Neuronal stem cell (in vitro differentiated cells): ENCODE measurements at regions not wholly inside any gene's neighbourhood (a gene's known extent, or its start where the extent isn't known, plus 50 kb on each side); places are given as distances from the start of the nearest gene placed in this dataset.
"Not testable (repeated sequence)": the region's sequence is repeated elsewhere in the genome, so short reads cannot be mapped to it uniquely, and the experiment has no call there.

Experiments
- DNase-seq: peaks from one replicate; pipeline ENCODE4 v3.0.0-alpha.2; 2013; ENCODE audit warnings: low spot score
- H2AFZ ChIP-seq: one replicate; pipeline ENCODE4 v1.6.1; 2013; ENCODE audit warnings: mild to moderate bottlenecking, low read length, inconsistent platforms
- H2AK5ac ChIP-seq: 2 replicates; pipeline ENCODE4 v1.6.1; 2013; ENCODE audit warnings: low read depth, mild to moderate bottlenecking, inconsistent platforms, low read length, moderate library complexity, mixed read lengths
- H2BK120ac ChIP-seq: 2 replicates; pipeline ENCODE4 v1.6.1; 2013; ENCODE audit warnings: low read depth, mild to moderate bottlenecking, inconsistent platforms, low read length, moderate library complexity, mixed read lengths
- H2BK12ac ChIP-seq: one replicate; pipeline ENCODE4 v1.6.1; 2013; ENCODE audit warnings: low read length, inconsistent platforms
- H2BK15ac ChIP-seq: 2 replicates; pipeline ENCODE4 v1.6.1; 2013; ENCODE audit warnings: mild to moderate bottlenecking, low read length, inconsistent platforms, mixed read lengths
- H2BK5ac ChIP-seq: one replicate; pipeline ENCODE4 v1.6.1; 2013; ENCODE audit warnings: inconsistent platforms, mild to moderate bottlenecking, low read length, moderate library complexity
- H3K14ac ChIP-seq: one replicate; pipeline ENCODE4 v1.6.1; 2013; ENCODE audit warnings: low read length, inconsistent platforms
- H3K18ac ChIP-seq: 2 replicates; pipeline ENCODE4 v1.6.1; 2013; ENCODE audit warnings: low read length, inconsistent platforms
- H3K23ac ChIP-seq: 2 replicates; pipeline ENCODE4 v1.6.1; 2013; ENCODE audit warnings: low read depth, mild to moderate bottlenecking, mixed read lengths, low read length, inconsistent platforms; ENCODE audit not compliant: poor library complexity
- H3K27ac ChIP-seq: replicated peaks from 3 replicates; pipeline ENCODE4 v1.5.1; 2013; ENCODE audit warnings: low read length, inconsistent platforms
- H3K27me3 ChIP-seq, 3 experiments: 2 replicates each; pipeline ENCODE4 v1.6.1; 2013; ENCODE audit warnings: low read length in 3 of 3, mild to moderate bottlenecking in 2 of 3, inconsistent platforms in 1 of 3, low read depth in 1 of 3, mixed read lengths in 1 of 3, moderate library complexity in 1 of 3; ENCODE audit not compliant: control insufficient read depth in 3 of 3, insufficient read depth in 3 of 3
- H3K36me3 ChIP-seq, 2 donors: replicated peaks in 1 of 2; 2 replicates each; pipeline ENCODE4 v1.6.1; 2013; ENCODE audit warnings: low read length in 2 of 2; ENCODE audit not compliant: control insufficient read depth in 2 of 2, insufficient read depth in 2 of 2
- H3K4ac ChIP-seq: 2 replicates; pipeline ENCODE4 v1.6.1; 2013; ENCODE audit warnings: inconsistent platforms, mild to moderate bottlenecking, low read length, moderate library complexity
- H3K4me1 ChIP-seq, 2 donors: 1 replicate in 1 of 2; 2 replicates in 1 of 2; pipeline ENCODE4 v1.6.1; 2013; ENCODE audit warnings: low read length in 2 of 2, low read depth in 1 of 2; ENCODE audit not compliant: control insufficient read depth in 2 of 2, insufficient read depth in 1 of 2
- H3K4me2 ChIP-seq: one replicate; pipeline ENCODE4 v1.6.1; 2013; ENCODE audit warnings: mild to moderate bottlenecking, low read length, inconsistent platforms; ENCODE audit not compliant: insufficient read depth, poor library complexity, severe bottlenecking
- H3K4me3 ChIP-seq, 2 donors: 2 replicates each; pipeline ENCODE4 v1.5.1; 2013; ENCODE audit warnings: low read length in 2 of 2, mild to moderate bottlenecking in 2 of 2, inconsistent platforms in 1 of 2, moderate library complexity in 1 of 2
- H3K79me1 ChIP-seq: one replicate; pipeline ENCODE4 v1.6.1; 2013; ENCODE audit warnings: low read depth, mild to moderate bottlenecking, inconsistent platforms, low read length, moderate library complexity
- H3K9ac ChIP-seq: one replicate; pipeline ENCODE4 v1.6.1; 2013; ENCODE audit warnings: mild to moderate bottlenecking, low read depth, low read length, inconsistent platforms; ENCODE audit not compliant: poor library complexity
- H3K9me3 ChIP-seq, 2 donors: replicated peaks in 1 of 2; 2 replicates each; pipeline versions ENCODE3 to v1.6.1; 2013; ENCODE audit warnings: low read length in 2 of 2, mild to moderate bottlenecking in 2 of 2, inconsistent platforms in 1 of 2, low read depth in 1 of 2, mixed read lengths in 1 of 2, moderate library complexity in 1 of 2; ENCODE audit not compliant: control insufficient read depth in 2 of 2, insufficient read depth in 1 of 2
- H4K8ac ChIP-seq: one replicate; pipeline ENCODE4 v1.6.1; 2013; ENCODE audit warnings: low read depth, mild to moderate bottlenecking, inconsistent platforms, low read length, moderate library complexity
- H4K91ac ChIP-seq: one replicate; pipeline ENCODE4 v1.6.1; 2013; ENCODE audit warnings: low read length, low read depth, mild to moderate bottlenecking, inconsistent platforms; ENCODE audit not compliant: poor library complexity
- WGBS, 2 donors: extraction: QIAGEN DNeasy Blood & Tissue Kit; methylation state at CpG; one replicate each; pipeline ENCODE4 v1.1.7; 2013; ENCODE audit warnings: missing lambda C conversion rate in 2 of 2, mixed read lengths in 1 of 2; ENCODE audit not compliant: insufficient read length in 2 of 2, insufficient replicate concordance in 1 of 2; ENCODE audit errors: extremely low coverage in 2 of 2; 5-methylcytosine and 5-hydroxymethylcytosine counted together

DNA sequence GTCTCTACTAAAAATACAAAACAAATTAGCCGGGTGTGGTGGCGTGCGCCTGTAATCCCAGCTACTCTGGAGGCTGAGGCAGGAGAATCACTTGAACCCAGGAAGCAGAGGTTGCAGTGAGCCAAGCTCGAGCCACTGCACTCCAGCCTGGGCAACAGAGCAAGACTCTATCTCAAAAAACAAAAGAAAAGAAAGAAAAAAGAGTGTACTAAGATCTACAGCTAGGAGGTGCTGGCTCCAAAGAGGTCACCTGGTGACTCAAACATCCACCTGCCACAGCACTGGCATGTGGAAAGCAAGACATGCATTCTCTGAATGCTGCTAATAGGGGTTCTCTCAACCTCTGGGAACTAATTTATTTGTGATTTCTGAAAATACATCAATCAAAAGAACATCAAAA is 167.5 kb upstream of the MARCKS start:
- H3K23ac ChIP-seq, H3K14ac ChIP-seq, H3K4me3 ChIP-seq, H3K4me2 ChIP-seq, H3K9ac ChIP-seq, H3K4me1 ChIP-seq, H3K27me3 ChIP-seq, H2BK12ac ChIP-seq, H2AK5ac ChIP-seq, H2BK15ac ChIP-seq, H4K91ac ChIP-seq, DNase-seq, H2AFZ ChIP-seq, H2BK120ac ChIP-seq, H3K4ac ChIP-seq, H3K18ac ChIP-seq, H2BK5ac ChIP-seq, H3K36me3 ChIP-seq, H3K27ac ChIP-seq, H3K9me3 ChIP-seq, H3K79me1 ChIP-seq, H4K8ac ChIP-seq: not testable (repeated sequence)
- WGBS, 2 donors = no CpG with 5 or more reads among the region's 4 CpGs

DNA sequence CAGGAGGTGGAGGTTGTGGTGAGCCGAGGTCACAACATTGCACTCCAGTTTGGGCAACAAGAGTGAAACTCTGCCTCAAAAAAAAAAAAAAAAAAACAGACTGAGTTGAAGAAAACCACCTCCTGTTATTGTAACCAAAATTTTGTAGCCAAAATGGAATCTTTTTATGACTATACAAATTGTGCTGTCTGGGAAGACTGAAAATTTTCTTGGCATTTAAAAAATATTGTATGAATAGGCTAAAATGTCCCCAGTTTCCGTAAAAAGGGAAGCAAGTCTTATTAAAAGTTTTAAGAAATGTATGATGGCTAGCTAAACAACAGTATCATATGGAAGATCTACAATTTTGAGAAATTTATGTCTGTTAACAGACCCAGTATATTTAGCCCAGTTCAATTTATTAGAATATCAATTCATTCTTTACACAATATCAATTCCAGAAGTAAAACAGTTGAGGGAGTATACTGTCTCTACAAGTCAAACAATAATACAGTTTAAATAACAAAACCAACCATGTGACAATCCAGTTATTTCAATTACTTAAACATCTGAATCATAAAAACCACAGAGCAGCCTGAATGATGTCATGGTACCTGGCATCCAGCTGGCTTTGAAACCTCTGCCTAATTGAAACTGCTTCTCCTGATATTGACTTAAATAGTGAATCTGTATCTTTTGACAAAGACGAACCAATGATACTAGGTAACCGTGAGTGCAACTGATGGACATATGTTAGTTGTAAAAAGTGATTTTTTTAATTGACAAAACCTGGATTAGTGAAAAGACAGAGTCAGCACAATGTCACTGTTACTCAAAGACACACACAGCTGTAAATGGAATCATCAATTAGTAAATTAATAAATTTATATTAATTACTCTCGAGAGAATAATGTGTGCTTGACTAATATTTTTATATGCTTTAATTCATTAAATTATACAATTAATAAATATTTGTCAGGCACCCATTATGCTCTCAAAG is 166.6 kb upstream of the MARCKS start:
- H3K18ac ChIP-seq = no peak overlapping the region
- H3K27ac ChIP-seq = no peak overlapping the region
- H3K4me2 ChIP-seq = no peak overlapping the region
- no peak overlapping the region for H3K4me3 ChIP-seq
- H2AFZ ChIP-seq = no peak overlapping the region
- H3K4me1 ChIP-seq = no peaks in the 10 kb centered on the region
- no peak overlapping the region for H3K9ac ChIP-seq
- no peak for DNase-seq
- WGBS, 2 donors = no CpG with 5 or more reads among the region's 5 CpGs
- H3K23ac ChIP-seq = no peak overlapping the region
- H3K14ac ChIP-seq = no peak overlapping the region
- no peaks in the 10 kb centered on the region for H3K27me3 ChIP-seq
- H2BK5ac ChIP-seq = no peak overlapping the region
- H4K91ac ChIP-seq = no peak overlapping the region
- H4K8ac ChIP-seq = no peak overlapping the region
- H2AK5ac ChIP-seq = no peak overlapping the region
- no peak overlapping the region for H2BK120ac ChIP-seq
- no peak overlapping the region for H2BK15ac ChIP-seq
- H3K4ac ChIP-seq = no peak overlapping the region
- H2BK12ac ChIP-seq = no peak overlapping the region
- no peaks in the 10 kb centered on the region for H3K9me3 ChIP-seq
- H3K79me1 ChIP-seq = no peaks in the 10 kb centered on the region
- no peaks in the 10 kb centered on the region for H3K36me3 ChIP-seq

DNA sequence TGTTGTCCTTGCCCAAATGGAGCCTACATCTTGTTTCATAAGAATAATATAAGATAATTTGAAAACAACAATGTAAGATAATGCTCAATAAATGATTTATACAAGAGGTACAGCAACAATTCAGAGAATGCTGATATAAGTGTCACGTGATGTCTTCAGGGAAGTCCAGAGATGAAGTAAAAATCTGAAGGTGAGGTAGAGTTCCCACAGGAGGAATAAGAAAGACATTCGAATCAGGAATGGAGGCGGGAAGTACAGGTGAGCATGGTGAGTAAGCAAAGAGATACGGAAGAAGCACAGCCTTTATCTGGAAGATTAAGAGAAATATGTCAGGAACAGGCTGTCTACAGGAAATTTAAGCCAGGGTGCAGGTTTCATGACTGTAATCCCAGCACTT is 165.9 kb upstream of the MARCKS start:
- H2AFZ ChIP-seq = no peak overlapping the region
- no peaks in the 10 kb centered on the region for H3K27me3 ChIP-seq
- H3K23ac ChIP-seq = no peak overlapping the region
- no peak overlapping the region for H3K4me2 ChIP-seq
- no peaks in the 10 kb centered on the region for H3K9me3 ChIP-seq
- H2BK15ac ChIP-seq = no peak overlapping the region
- WGBS, 2 donors = no CpG with 5 or more reads among the region's 4 CpGs
- H3K9ac ChIP-seq = no peak overlapping the region
- H2BK12ac ChIP-seq = no peak overlapping the region
- no peak overlapping the region for H3K27ac ChIP-seq
- H3K4me3 ChIP-seq = no peak overlapping the region
- DNase-seq = no peak
- H2BK120ac ChIP-seq = no peak overlapping the region
- no peak overlapping the region for H3K18ac ChIP-seq
- H4K8ac ChIP-seq = no peak overlapping the region
- H3K14ac ChIP-seq = no peak overlapping the region
- no peaks in the 10 kb centered on the region for H3K4me1 ChIP-seq
- H4K91ac ChIP-seq = no peak overlapping the region
- H3K4ac ChIP-seq = no peak overlapping the region
- H3K36me3 ChIP-seq = no peaks in the 10 kb centered on the region
- H2BK5ac ChIP-seq = no peak overlapping the region
- no peaks in the 10 kb centered on the region for H3K79me1 ChIP-seq
- no peak overlapping the region for H2AK5ac ChIP-seq

DNA sequence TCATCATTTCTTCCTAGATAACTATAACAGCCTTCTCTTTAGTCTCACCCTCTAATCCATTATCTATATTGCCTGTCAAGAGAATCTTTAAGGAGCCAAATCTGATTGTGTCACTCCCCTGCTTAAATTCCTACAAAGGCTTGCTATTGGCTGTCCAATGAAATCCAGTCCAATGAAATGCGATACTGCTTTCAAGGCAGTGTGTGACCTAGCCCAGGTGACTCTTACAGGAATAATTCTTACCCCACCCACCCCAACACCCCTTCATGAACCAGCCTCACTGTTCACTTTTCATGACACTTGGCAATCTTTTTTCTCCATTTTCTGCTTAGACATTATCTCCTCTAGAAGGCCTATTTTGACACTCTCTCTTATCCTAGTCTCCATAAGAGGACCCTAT is 163.3 kb upstream of the MARCKS start:
- Histone ChIP-seq H3K4ac (no peak overlapping the region), H3K27ac (no peak overlapping the region)

More for the DNA sequence above, 163.3 kb upstream of the MARCKS start:
- no peaks in the 10 kb centered on the region for H3K79me1 ChIP-seq
- no peaks in the 10 kb centered on the region for H3K9me3 ChIP-seq
- no peak overlapping the region for H2BK15ac ChIP-seq
- H3K4me2 ChIP-seq = no peak overlapping the region
- H3K23ac ChIP-seq = no peak overlapping the region
- no peak overlapping the region for H2BK120ac ChIP-seq
- DNase-seq = no peak
- H2BK12ac ChIP-seq = no peak overlapping the region
- H3K4me1 ChIP-seq = no peaks in the 10 kb centered on the region
- no peak overlapping the region for H3K4me3 ChIP-seq
- no peak overlapping the region for H4K8ac ChIP-seq
- no CpG with 5 or more reads among the region's 1 CpG for WGBS, 2 donors
- H3K36me3 ChIP-seq = no peaks in the 10 kb centered on the region
- no peak overlapping the region for H2BK5ac ChIP-seq
- no peak overlapping the region for H3K14ac ChIP-seq
- H2AK5ac ChIP-seq = no peak overlapping the region
- H3K27me3 ChIP-seq = no peaks in the 10 kb centered on the region
- H2AFZ ChIP-seq = no peak overlapping the region
- no peak overlapping the region for H3K18ac ChIP-seq
- no peak overlapping the region for H3K9ac ChIP-seq
- no peak overlapping the region for H4K91ac ChIP-seq
